Cardiac muscle cell (in vitro differentiated cells and primary cell): ENCODE measurements at regions not wholly inside any gene's neighbourhood (a gene's known extent, or its start where the extent isn't known, plus 50 kb on each side); places are given as distances from the start of the nearest gene placed in this dataset.

ENCODE experiments used
- DNase-seq, 2 donors: peaks; one replicate each; pipeline versions ENCODE4 v3.0.0 to v3.0.0-alpha.2; 2010 to 2017; ENCODE audit warnings: low read depth in 1 of 2, low spot score in 1 of 2
- H3K27ac ChIP-seq: fragments of 200-600 bp; sonication (generic); 2 replicates; pipeline ENCODE4 v1.5.1; 2016
- H3K27me3 ChIP-seq: fragments of 200-600 bp; sonication (generic); 2 replicates; pipeline ENCODE4 v1.6.0; 2016; ENCODE audit warnings: control low read depth
- H3K36me3 ChIP-seq: fragments of 200-600 bp; sonication (generic); 2 replicates; pipeline ENCODE4 v1.5.1; 2016; ENCODE audit warnings: control low read depth
- H3K4me1 ChIP-seq: fragments of 200-600 bp; sonication (generic); 2 replicates; pipeline ENCODE4 v1.8.1; 2017; ENCODE audit warnings: low read depth, mild to moderate bottlenecking, mixed run types
- H3K4me3 ChIP-seq: fragments of 200-600 bp; sonication (generic); 2 replicates; pipeline ENCODE4 v1.5.1; 2016; ENCODE audit warnings: mild to moderate bottlenecking
- H3K9me3 ChIP-seq: fragments of 200-600 bp; sonication (generic); 2 replicates; pipeline ENCODE4 v1.5.1; 2017; ENCODE audit warnings: low read depth, mild to moderate bottlenecking, control low read depth
- TF ChIP-seq, protein P1 (sequence below): IDR thresholded peaks from 2 replicates; pipeline ENCODE4 v1.5.1; 2012; ENCODE audit warnings: low read depth, mild to moderate bottlenecking, low read length

DNA sequence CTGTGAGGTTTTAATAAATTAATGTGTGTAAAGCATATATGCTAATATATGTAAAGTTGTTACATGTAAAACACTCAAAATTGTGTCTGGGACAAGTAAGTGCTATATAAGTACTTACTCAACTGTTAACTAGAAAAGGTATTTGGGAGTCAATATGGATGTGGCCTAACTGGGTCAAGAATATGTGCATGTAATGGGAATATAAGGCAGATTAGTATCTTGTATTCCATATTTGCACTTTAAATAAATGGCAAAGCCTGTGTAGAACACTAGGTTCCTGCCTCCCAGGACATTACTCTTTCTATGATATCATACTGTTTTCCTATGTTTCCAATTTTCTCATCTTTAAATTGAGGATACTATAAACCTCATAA lies 270.6 kb downstream of the FBXO8 start:
- Histone ChIP-seq H3K27ac (no peak overlapping the region), H3K4me3 (no peak overlapping the region), H3K9me3 (no peaks in the 10 kb centered on the region), H3K27me3 (no peaks in the 10 kb centered on the region), H3K36me3 (no peaks in the 10 kb centered on the region), H3K4me1 (no peaks in the 10 kb centered on the region)
- no peak for DNase-seq
- TF ChIP-seq, protein P1, sequence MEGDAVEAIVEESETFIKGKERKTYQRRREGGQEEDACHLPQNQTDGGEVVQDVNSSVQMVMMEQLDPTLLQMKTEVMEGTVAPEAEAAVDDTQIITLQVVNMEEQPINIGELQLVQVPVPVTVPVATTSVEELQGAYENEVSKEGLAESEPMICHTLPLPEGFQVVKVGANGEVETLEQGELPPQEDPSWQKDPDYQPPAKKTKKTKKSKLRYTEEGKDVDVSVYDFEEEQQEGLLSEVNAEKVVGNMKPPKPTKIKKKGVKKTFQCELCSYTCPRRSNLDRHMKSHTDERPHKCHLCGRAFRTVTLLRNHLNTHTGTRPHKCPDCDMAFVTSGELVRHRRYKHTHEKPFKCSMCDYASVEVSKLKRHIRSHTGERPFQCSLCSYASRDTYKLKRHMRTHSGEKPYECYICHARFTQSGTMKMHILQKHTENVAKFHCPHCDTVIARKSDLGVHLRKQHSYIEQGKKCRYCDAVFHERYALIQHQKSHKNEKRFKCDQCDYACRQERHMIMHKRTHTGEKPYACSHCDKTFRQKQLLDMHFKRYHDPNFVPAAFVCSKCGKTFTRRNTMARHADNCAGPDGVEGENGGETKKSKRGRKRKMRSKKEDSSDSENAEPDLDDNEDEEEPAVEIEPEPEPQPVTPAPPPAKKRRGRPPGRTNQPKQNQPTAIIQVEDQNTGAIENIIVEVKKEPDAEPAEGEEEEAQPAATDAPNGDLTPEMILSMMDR: no peak

DNA sequence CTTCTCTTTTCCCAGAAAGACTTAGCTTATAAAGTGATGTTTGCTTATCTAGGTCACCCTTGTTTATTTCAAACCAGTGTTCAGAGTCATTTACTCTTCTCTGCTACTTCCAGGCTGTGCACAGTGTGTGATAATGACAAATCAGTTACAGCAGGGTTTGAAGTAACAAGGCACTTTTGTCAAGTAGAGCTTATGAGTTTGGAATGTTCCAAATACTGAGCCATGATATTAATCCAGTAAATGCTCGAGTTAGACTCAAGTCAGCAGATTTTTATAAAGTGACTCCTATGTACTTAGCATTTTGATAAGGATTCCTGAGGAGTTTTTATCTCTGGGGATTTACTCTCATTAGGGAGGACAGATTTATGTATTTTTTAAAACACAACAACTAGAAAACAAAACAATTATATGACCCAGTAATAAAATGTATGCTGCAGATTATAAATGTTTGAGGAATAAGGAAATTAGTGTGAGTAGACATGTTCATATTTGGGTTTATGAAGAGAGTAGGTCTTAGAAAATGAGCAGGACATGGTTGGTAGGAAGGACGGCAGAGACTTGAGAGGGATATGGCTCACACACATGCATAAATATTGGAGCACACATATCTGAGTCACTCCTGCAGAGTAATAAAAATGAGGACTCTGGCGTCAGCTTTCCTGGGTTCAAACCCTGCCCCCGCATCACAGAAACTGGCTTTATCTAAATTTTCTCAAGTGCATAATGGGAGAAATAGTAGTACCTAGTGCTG lies 271.2 kb downstream of the FBXO8 start:
- Histone ChIP-seq H3K27me3 (no peaks in the 10 kb centered on the region), H3K9me3 (no peaks in the 10 kb centered on the region), H3K27ac (no peak overlapping the region), H3K36me3 (no peaks in the 10 kb centered on the region), H3K4me3 (no peak overlapping the region), H3K4me1 (no peaks in the 10 kb centered on the region)
- DNase-seq: no peak
- TF ChIP-seq, protein P1: no peak

DNA sequence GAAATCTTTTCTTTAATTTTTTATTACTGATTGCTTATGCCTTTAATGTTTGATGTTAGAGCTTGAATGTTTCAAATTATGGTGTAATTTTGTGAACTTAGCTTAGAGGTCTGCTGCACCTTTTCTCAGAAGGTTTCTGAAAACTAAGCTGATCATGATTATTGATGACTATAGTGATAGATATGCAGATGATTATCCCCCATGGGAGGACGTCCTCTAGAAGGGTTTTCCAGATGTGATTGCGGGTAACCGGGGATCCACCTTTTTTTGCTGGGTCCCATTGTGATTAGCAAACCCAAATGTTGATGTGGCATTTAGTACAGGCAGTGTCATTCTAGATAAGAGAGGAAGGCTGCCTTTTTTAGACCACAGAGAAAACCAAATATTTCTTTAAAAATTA lies 272.9 kb downstream of the FBXO8 start:
- Histone ChIP-seq H3K9me3 (no peaks in the 10 kb centered on the region), H3K27ac (no peak overlapping the region), H3K4me3 (no peak overlapping the region), H3K27me3 (no peaks in the 10 kb centered on the region), H3K36me3 (no peaks in the 10 kb centered on the region), H3K4me1 (peaks cover 6% of the 10 kb centered on the region)
- TF ChIP-seq, protein P1: no peak
- no peak for DNase-seq

DNA sequence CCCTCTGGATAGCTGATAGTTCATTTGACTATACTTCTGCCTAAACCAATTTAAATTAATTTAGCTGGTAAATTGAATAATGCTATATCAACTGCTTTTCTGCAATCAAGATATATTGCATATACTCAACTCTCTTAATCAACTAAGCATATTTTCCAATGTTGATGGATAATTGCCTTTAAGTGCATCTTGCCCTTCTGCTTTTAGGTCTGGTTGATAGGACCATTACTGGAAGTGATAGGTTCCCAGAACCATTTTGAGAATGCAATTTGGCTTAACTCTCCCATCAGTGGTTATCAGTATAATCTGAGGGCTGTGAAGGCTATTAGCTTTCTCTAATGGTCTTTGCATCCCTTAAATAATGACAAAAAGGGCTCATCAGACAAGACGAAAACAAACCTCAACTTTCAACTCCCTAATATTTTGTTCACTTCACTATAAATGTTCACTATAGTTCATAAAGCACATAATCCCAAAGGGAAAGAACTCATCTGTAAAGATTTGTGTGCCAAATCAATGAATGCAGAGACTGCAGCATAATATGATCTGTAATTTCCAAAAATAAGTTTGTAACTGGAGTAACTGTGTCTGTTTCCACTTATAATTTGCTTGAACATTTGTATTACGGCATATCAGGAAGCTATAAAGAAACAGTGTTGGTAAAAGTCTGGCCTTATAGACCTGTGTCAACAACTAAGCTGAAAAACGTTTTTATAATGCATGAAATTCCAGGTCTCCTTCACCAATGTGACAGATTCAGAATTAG lies 273.6 kb downstream of the FBXO8 start:
- Histone ChIP-seq H3K36me3 (no peaks in the 10 kb centered on the region), H3K27ac (no peak overlapping the region), H3K4me1 (peaks cover 12% of the 10 kb centered on the region), H3K9me3 (no peaks in the 10 kb centered on the region), H3K4me3 (no peak overlapping the region), H3K27me3 (no peaks in the 10 kb centered on the region)
- DNase-seq: no peak
- TF ChIP-seq, protein P1: no peak

DNA sequence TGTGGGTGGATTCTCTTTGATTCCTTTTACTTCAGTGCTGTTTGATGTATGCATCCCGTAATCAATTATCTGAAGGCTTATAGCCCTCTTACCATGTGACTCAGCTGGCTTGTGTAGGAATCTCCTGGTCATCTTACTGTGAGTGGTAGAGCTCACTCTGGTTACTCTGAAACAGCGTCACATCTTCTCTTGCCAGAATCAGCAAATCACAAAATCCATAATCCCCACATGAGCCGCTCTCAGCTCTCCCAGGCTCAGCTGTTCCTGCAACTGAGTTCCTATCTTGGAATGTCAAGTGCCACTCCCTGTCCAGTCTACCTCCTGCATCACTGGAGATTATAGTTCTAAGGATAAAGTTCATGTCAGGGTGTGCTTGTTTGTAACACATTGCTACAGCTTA lies 278.0 kb downstream of the FBXO8 start:
- Histone ChIP-seq H3K4me3 (no peak overlapping the region), H3K36me3 (no peaks in the 10 kb centered on the region), H3K9me3 (no peaks in the 10 kb centered on the region), H3K4me1 (peaks cover 12% of the 10 kb centered on the region), H3K27me3 (no peaks in the 10 kb centered on the region), H3K27ac (peak overlapping the region; percentile 77)
- DNase-seq: peak in 1 of 2 donors; percentile 81
- TF ChIP-seq, protein P1: no peak
